GM19238 (cell line): ENCODE measurements at regions not wholly inside any gene's neighbourhood (a gene's known extent, or its start where the extent isn't known, plus 50 kb on each side); places are given as distances from the start of the nearest gene placed in this dataset.
"Not testable (repeated sequence)": the region's sequence is repeated elsewhere in the genome, so short reads cannot be mapped to it uniquely, and the experiment has no call there.

Experiments
- DNase-seq: peaks from one replicate; pipeline ENCODE4 v3.0.0; 2011; ENCODE audit warnings: low spot score; ENCODE audit not compliant: insufficient read length

- DNase-seq: no peak
Measured at GRCh38 chr10:21150166-21150565, 253.1 kb upstream of the NEBL start.

GRCh38 chr10:21146436-21146789 is 249.3 kb upstream of the NEBL start:
- DNase-seq: no peak

DNA sequence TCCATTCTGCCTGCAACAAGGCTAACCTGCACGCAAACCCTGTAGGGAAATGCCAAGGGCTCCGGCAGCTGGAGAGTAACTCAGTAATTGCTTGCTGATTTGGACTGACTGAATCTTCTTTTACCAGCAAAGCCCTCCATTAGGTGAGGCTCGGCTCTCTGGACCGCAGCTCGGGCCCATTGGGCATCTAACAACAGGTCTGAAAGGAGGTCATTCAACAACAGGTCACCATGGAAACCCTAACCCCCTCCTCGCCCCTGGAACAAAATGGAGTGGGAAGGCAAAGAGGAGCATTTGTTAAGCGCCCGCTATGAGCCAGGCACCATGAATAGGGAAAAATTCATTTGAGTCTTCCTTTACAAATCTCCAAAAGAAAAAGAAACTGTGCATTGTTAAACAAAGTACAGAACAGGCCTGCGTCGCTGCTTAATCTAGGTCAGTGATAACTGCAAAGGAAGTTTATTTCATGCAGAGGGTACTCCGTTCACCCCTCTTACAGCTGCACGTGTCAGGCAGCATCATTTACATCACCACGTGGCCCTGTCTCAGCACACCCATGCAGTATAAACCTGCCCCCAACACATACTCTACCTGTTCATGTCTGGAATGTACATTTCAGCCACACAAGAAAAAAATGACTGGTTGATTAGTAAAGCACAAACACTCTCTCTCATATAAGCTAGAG is 248.8 kb upstream of the NEBL start:
- no peak for DNase-seq

GRCh38 chr10:21144047-21144446 is 246.9 kb upstream of the NEBL start:
- no peak for DNase-seq

DNA sequence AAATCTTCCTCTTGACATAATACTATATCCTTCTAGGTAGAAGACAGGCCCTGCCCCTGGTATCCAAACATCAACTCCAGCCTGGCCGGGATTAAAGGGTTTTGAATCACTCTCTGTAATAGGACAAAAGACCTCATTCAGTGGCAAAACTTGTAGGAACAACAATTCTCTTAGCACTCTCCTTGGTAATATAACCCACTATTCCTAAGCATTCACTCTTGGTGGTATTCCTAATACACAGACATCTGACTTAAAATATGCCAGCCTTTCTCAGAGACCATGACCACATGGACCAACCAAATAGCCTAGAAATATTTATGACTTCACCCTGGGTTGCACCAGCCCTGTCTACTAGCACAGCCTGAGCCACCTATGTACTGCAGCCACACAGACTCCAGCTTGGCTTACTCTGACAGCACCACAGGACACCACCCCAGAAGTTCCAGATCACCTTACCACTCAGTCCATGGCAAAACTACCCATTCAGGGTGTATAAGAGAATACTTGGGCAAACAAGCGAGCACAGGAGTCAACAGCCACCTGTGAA is 244.9 kb upstream of the NEBL start:
- DNase-seq: no peak

GRCh38 chr10:21138769-21139340 is 241.7 kb upstream of the NEBL start:
- no peak for DNase-seq

- no peak for DNase-seq
Measured at GRCh38 chr10:21135023-21135931, 238.2 kb upstream of the NEBL start.

DNA sequence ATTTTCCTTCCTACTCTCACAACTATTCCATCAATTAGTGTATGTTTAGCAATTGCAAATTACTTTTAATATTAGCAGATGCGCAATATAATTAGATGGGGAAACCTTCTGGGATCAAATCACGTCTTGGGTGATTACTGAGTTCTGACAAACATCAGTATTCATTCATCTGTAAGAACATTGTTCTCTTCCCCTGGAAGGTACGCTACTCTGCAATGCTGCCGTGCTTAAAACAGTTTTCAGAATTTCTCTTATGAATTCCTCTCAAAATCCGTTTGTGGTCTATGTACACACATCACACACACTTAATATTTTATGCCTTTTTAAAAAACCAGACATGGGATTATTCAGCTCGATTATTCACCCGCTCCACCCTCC is 237.5 kb upstream of the NEBL start:
- no peak for DNase-seq

GRCh38 chr10:21130683-21131442 is 233.8 kb upstream of the NEBL start:
- no peak for DNase-seq

DNA sequence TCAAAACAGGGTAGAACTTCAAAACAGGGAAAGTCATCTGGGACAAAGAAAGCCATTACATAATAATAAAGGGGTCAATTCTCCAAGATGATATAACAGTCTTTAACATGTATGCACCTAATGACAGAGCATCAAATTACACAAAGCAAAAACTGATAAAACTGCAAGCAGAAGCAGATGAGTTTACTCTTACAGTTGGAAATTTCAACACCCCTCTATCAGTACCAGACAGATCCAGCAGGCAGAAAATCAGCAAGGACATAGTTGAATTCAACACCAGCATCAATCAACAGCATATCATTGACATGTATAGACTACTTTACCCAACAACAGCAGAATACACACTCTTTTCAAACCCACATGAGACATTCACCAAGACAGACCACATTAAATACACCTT is 233.0 kb upstream of the NEBL start:
- no peak for DNase-seq

- no peak for DNase-seq
Measured at GRCh38 chr10:21125471-21126228, 228.5 kb upstream of the NEBL start.

- no peak for DNase-seq
Measured at GRCh38 chr10:21122907-21123306, 225.8 kb upstream of the NEBL start.

DNA sequence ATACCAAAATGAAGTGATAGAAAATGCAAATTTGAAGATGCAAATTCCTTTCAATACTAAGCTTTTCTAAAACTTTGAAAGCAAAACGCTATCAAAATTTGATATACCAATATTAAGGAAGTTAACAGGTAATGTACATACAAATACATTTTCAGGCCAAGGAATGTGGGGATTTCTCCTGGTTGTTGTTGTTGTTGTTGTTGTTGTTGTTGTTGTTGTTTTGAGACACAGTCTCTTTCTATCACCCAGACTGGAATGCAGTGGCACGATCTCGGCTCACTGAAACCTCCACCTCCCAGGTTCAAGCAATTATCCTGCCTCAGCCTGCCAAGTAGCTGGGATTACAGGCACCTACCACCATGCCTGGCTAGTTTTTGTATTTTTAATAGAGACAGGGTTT is 224.7 kb upstream of the NEBL start:
- DNase-seq: not testable (repeated sequence)

DNA sequence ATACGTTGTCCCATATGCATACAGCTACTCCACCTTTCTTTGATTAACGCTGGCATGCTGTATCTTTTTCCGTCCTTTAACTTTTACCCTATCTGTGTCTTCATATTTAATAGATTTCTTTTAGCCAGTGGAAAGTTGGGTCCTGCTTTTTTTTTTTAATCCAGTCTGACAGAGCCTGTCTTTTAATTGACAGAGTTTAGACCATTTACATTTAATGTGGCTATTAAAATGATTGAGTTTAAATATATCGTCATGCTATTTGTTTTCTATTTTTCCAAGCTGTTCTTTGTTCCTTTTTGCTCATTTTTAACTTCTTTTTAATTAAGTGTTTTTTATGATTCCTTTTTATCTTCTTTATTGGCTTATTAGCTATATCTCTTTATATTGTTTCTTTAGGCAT is 217.6 kb upstream of the NEBL start:
- DNase-seq: no peak

DNA sequence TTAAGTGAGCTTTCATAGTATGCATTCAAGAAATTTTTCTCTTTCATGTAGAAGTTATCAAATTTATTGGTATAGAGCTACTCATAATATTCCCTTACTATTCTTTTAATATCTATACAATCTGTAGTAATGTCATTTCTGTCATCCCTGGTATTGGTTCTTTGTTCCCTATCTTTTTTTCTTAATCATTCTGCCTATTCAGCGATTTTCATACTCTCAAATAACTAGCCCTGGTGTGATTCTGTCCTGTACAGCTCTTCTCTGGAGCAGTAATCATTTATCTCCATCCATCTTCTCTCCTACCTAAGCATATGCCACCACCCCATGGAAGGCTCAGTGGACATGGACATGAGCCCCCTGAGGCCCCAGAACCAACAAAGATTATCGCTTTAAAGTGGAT is 213.2 kb upstream of the NEBL start:
- DNase-seq: no peak

DNA sequence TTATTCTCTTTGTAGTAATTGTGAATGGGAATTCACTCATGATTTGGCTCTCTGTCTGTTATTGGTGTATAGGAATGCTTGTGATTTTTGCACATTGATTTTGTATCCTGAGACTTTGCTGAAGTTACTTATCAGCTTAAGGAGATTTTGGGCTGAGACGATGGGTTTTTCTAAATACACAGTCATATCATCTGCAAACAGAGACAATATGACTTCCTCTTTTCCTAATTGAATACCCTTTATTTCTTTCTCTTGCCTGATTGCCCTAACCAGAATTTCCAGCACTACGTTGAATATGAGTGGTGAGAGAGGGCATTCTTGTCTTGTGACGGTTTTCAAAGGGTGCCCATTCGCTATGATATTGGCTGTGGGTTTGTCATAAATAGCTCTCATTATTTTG is 209.8 kb upstream of the NEBL start:
- not testable (repeated sequence) for DNase-seq

DNA sequence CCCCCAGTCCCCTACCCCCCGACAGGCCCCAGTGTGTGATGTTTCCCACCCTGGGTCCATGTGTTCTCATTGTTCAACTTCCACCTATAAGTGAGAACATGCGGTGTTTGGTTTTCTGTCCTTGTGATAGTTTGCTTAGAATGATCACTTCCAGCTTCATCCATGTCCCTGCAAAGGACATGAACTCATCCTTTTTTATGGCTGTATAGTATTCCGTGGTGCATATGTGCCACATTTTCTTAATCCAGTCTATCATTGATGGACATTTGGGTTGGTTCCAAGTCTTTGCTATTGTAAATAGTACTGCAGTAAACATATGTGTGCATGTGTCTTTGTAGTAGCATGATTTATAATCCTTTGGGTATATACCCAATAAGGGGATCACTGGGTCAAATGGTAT is 208.2 kb upstream of the NEBL start:
- not testable (repeated sequence) for DNase-seq

DNA sequence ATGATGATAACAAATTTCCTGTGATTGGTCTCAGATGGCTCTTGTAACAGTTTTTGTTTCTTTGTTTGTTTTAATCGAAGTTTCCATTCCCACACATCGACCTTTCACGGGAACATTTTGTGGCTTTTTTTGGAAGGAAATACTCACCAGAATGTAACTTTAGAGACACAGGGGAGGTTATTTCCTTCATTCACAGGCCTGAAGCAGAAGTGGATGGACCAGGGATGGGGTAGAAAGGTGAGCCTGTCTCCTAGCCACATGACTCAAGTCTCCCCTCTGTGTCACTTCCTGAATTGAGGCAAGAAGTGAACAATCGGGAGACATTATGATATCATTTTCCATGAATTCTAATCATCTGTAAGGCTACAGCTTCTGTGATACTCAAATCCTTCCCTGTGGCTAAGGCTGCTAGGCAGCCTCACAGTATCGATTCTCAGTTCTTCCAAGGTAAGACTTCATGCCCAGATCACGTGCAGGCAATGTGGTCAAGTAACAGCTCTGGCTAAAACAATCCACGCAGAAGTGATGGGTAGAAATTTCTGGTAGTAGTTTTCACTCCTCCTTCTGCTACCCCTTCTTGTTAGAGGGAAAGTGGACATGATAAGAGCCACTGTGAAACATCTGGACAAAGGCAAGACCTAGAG is 203.9 kb upstream of the NEBL start:
- no peak for DNase-seq

GRCh38 chr10:21100190-21100589 is 203.1 kb upstream of the NEBL start:
- no peak for DNase-seq
